Right lung (tissue), 2 donors: ENCODE measurements at regions not wholly inside any gene's neighbourhood (a gene's known extent, or its start where the extent isn't known, plus 50 kb on each side); places are given as distances from the start of the nearest gene placed in this dataset.
A peak's percentile ranks its signal among the peaks of the same experiment; 100 is the strongest.
"Not testable (repeated sequence)": the region's sequence is repeated elsewhere in the genome, so short reads cannot be mapped to it uniquely, and the experiment has no call there.

ENCODE experiments used
- DNase-seq, 2 donors: peaks; one replicate each; pipeline ENCODE4 v3.0.0-alpha.2; 2013

- DNase-seq, result no peak
These were observed 187.5 kb upstream of the SPTLC3 start for GRCh38 chr20:12821249-12821648.

- no peak for DNase-seq
These were observed 185.0 kb upstream of the SPTLC3 start for GRCh38 chr20:12823734-12824133.

- no peak for DNase-seq
These were observed 184.2 kb upstream of the SPTLC3 start for GRCh38 chr20:12824328-12825225.

GRCh38 chr20:12825226-12825595, 183.6 kb upstream of the SPTLC3 start:
- no peak for DNase-seq

GRCh38 chr20:12827816-12828385, 180.9 kb upstream of the SPTLC3 start:
- DNase-seq, result no peak

- no peak for DNase-seq
These were observed 179.6 kb upstream of the SPTLC3 start for GRCh38 chr20:12829170-12829569.

GRCh38 chr20:12833861-12834260, 174.9 kb upstream of the SPTLC3 start:
- no peak for DNase-seq

- DNase-seq, result no peak
These were observed 172.8 kb upstream of the SPTLC3 start for GRCh38 chr20:12835999-12836398.

GRCh38 chr20:12837646-12838045, 171.1 kb upstream of the SPTLC3 start:
- no peak for DNase-seq

GRCh38 chr20:12838261-12838866, 170.4 kb upstream of the SPTLC3 start:
- no peak for DNase-seq

GRCh38 chr20:12847872-12848271, 160.9 kb upstream of the SPTLC3 start:
- DNase-seq, result peak in 1 of 2 donors; percentile 42

- DNase-seq, result no peak
These were observed 159.4 kb upstream of the SPTLC3 start for GRCh38 chr20:12849225-12849910.

- DNase-seq, result not testable (repeated sequence)
These were observed 151.1 kb upstream of the SPTLC3 start for GRCh38 chr20:12857643-12858042.

GRCh38 chr20:12860619-12861247, 148.0 kb upstream of the SPTLC3 start:
- no peak for DNase-seq

- DNase-seq, result no peak
These were observed 139.1 kb upstream of the SPTLC3 start for GRCh38 chr20:12869669-12870068.

GRCh38 chr20:12870588-12870987, 138.2 kb upstream of the SPTLC3 start:
- no peak for DNase-seq

- DNase-seq, result no peak
These were observed 133.8 kb upstream of the SPTLC3 start for GRCh38 chr20:12874933-12875332.

- no peak for DNase-seq
These were observed 133.3 kb upstream of the SPTLC3 start for GRCh38 chr20:12875510-12875909.

GRCh38 chr20:12882832-12883506, 125.8 kb upstream of the SPTLC3 start:
- no peak for DNase-seq

GRCh38 chr20:12883507-12883885, 125.3 kb upstream of the SPTLC3 start:
- no peak for DNase-seq

GRCh38 chr20:12886618-12887363, 122.0 kb upstream of the SPTLC3 start:
- no peak for DNase-seq
